D721Med (cell line): ENCODE measurements at regions not wholly inside any gene's neighbourhood (a gene's known extent, or its start where the extent isn't known, plus 50 kb on each side); places are given as distances from the start of the nearest gene placed in this dataset.
A peak's percentile ranks its signal among the peaks of the same experiment; 100 is the strongest.

ENCODE experiments used
- DNase-seq: peaks from one replicate; pipeline ENCODE4 v3.0.0; 2011; ENCODE audit warnings: low spot score; ENCODE audit not compliant: insufficient read length
- FAIRE-seq: peaks from 2 replicates; lab custom pipeline; 2011; peaks lifted over from hg19 to GRCh38; lab: Jason Lieb, UNC
- TF ChIP-seq, protein P1 (sequence below): IDR thresholded peaks from 2 replicates; pipeline ENCODE4 v1.5.1; 2012; ENCODE audit warnings: mild to moderate bottlenecking, control low read depth; ENCODE audit not compliant: insufficient read depth; ENCODE audit errors: missing control alignments

DNA sequence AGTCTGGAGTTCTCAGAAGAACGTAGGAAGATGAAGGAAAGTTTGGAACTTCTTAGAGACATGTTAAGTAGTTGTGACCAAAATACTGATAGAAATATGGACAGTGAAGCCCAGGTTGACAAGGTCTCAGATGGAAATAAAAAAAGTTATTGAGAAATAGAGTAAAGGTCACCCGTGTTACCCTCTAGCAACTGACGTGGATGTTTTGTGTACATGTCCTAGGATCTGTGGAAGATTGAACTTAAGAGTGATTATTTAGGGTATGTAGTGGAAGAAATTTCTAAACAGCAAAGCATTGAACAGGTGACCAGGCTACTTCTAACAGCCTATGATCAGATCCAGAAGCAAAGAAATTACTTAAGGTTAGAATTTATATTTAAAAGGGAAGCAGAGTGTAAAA lies 1020.4 kb downstream of the FSTL5 start:
- FAIRE-seq = no peak
- no peak for DNase-seq
- TF ChIP-seq, protein P1, sequence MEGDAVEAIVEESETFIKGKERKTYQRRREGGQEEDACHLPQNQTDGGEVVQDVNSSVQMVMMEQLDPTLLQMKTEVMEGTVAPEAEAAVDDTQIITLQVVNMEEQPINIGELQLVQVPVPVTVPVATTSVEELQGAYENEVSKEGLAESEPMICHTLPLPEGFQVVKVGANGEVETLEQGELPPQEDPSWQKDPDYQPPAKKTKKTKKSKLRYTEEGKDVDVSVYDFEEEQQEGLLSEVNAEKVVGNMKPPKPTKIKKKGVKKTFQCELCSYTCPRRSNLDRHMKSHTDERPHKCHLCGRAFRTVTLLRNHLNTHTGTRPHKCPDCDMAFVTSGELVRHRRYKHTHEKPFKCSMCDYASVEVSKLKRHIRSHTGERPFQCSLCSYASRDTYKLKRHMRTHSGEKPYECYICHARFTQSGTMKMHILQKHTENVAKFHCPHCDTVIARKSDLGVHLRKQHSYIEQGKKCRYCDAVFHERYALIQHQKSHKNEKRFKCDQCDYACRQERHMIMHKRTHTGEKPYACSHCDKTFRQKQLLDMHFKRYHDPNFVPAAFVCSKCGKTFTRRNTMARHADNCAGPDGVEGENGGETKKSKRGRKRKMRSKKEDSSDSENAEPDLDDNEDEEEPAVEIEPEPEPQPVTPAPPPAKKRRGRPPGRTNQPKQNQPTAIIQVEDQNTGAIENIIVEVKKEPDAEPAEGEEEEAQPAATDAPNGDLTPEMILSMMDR = no peak

- DNase-seq = no peak
- FAIRE-seq = no peak
- TF ChIP-seq, protein P1 = no peak
Observed at GRCh38 chr4:161134795-161135194, 1029.0 kb downstream of the FSTL5 start.

GRCh38 chr4:161133586-161134276 lies 1030.1 kb downstream of the FSTL5 start:
- TF ChIP-seq, protein P1 = no peak
- DNase-seq = no peak
- FAIRE-seq = peak; percentile 32

- TF ChIP-seq, protein P1 = no peak
- no peak for DNase-seq
- FAIRE-seq = no peak
Observed at GRCh38 chr4:161132715-161133425, 1030.9 kb downstream of the FSTL5 start.

DNA sequence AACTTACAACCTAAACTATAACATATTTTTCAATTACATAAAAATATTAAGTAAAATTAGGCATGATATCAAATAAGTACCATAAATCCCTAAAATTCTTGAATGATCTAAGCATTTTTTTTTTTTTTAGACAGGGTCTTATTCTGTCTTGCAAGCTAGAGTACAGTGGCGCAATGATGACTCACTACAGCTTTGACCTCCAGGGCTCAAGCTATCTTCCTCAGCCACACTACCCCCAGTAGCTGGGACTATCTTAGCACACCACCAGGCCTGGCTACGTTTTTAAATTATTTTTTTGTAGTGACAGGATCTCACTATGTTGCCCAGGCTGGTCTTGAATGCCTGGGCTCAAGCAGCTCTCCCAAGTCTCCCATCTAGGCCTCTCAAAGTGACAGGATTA lies 1042.3 kb downstream of the FSTL5 start:
- no peak for FAIRE-seq

GRCh38 chr4:161101881-161102280 lies 1061.9 kb downstream of the FSTL5 start:
- TF ChIP-seq, protein P1 = no peak
- DNase-seq (no peak), FAIRE-seq (no peak)

More for the DNA sequence above, 1042.3 kb downstream of the FSTL5 start:
- no peak for DNase-seq
- TF ChIP-seq, protein P1 = no peak

DNA sequence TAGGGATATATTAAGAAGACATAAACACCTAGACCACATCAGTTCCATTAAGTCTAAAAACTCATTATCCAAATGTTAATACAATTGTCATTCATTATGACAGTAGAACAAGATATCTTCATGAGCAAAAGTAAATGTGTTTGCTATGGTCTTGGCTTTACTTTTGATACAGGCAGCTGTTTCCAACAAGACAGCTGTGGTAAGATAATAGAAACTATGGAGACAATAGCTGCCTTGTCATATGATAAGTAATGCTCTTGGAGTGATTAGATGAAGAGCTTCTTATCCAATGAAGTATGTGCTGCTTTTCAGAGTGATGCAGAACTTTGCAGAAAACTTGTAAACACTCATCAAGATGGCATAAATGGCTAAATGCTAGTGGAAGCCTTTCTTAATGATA lies 1066.0 kb downstream of the FSTL5 start:
- DNase-seq (no peak), FAIRE-seq (no peak)
- TF ChIP-seq, protein P1 = no peak
